GM12878 (cell line): ENCODE measurements at regions not wholly inside any gene's neighbourhood (a gene's known extent, or its start where the extent isn't known, plus 50 kb on each side); places are given as distances from the start of the nearest gene placed in this dataset.

Source experiments
- ATAC-seq: fragments of 200-7000 bp; cut with Tn5 transposase; 3 replicates; pipeline ENCODE4 v1.9.1; 2020; ENCODE audit warnings: mild to moderate bottlenecking, moderate library complexity
- BruUV-seq: library from RNA; stranded (reverse); fragments of 400-500 nt; replicated peaks from 2 replicates; lab custom pipeline; 2021; lab: Mats Ljungman, UMichigan
- CTCF ChIA-PET: fragments of 300-600 bp; sonication (Branson Sonifier 250); formaldehyde crosslinking; extraction: SDS; loops from one replicate; lab custom pipeline; 2021; ENCODE audit warnings: inconsistent platforms; lab: Yijun Ruan, JAX
- POLR2A ChIA-PET: fragments of 350-600 bp; formaldehyde crosslinking; extraction: SDS; loops from one replicate; lab custom pipeline; 2021; ENCODE audit warnings: inconsistent platforms; lab: Charles Lee
- RAD21 ChIA-PET: fragments of 300-600 bp; sonication (Branson Sonifier 250); formaldehyde crosslinking; loops from one replicate; lab custom pipeline; 2023; ENCODE audit warnings: antibody characterized with exemption; ENCODE audit not compliant: unreplicated experiment; lab: Charles Lee
- SMC1A ChIA-PET: fragments of 300-600 bp; sonication (Branson Sonifier 250); formaldehyde crosslinking; loops from one replicate; lab custom pipeline; 2023; ENCODE audit not compliant: unreplicated experiment, uncharacterized antibody; lab: Charles Lee
- DNase-seq: peaks from one replicate; pipeline ENCODE4 v3.0.0-alpha.2; 2011; ENCODE audit warnings: low read depth, low spot score
- FAIRE-seq: peaks from 3 replicates; lab custom pipeline; 2011; peaks lifted over from hg19 to GRCh38; lab: Jason Lieb, UNC
- H2AFZ ChIP-seq: 2 replicates; pipeline ENCODE4 v1.6.0; 2011; ENCODE audit warnings: low read depth, low read length, control low read depth; ENCODE audit not compliant: control insufficient read depth
- H3K27ac ChIP-seq: 2 replicates; pipeline ENCODE4 v1.5.1; 2011; ENCODE audit warnings: control low read depth; ENCODE audit not compliant: control insufficient read depth, insufficient read depth
- H3K27me3 ChIP-seq, 2 experiments: replicated peaks in 1 of 2; 2 replicates each; pipeline versions ENCODE4 v1.6.0 to v1.6.1; 2011; ENCODE audit warnings: low read length in 1 of 2; ENCODE audit not compliant: control insufficient read depth in 2 of 2, insufficient read depth in 2 of 2
- H3K36me3 ChIP-seq, 2 experiments: 2 replicates each; pipeline ENCODE4 v1.5.1; 2011; ENCODE audit warnings: low read length in 1 of 2; ENCODE audit not compliant: control insufficient read depth in 2 of 2, insufficient read depth in 2 of 2
- H3K4me1 ChIP-seq: 2 replicates; pipeline ENCODE4 v1.6.1; 2011; ENCODE audit warnings: mild to moderate bottlenecking, low read length, moderate library complexity, mixed read lengths; ENCODE audit not compliant: control insufficient read depth, insufficient read depth
- H3K4me2 ChIP-seq: 2 replicates; pipeline ENCODE4 v1.6.0; 2011; ENCODE audit warnings: control low read depth; ENCODE audit not compliant: control insufficient read depth, insufficient read depth
- H3K4me3 ChIP-seq: fragments of 200-600 bp; sonication (generic); 2 replicates; pipeline ENCODE4 v1.5.1; 2016
- H3K79me2 ChIP-seq: 2 replicates; pipeline ENCODE4 v1.6.0; 2011; ENCODE audit warnings: low read length; ENCODE audit not compliant: control insufficient read depth, insufficient read depth
- H3K9ac ChIP-seq: 2 replicates; pipeline ENCODE4 v1.8.0; 2011; ENCODE audit warnings: low read length, control low read depth, mixed read lengths; ENCODE audit not compliant: control insufficient read depth, insufficient read depth
- H3K9me3 ChIP-seq: replicated peaks from 3 replicates; pipeline ENCODE4 v1.5.1; 2011; ENCODE audit warnings: mild to moderate bottlenecking, low read length; ENCODE audit not compliant: control insufficient read depth, insufficient read depth
- H4K20me1 ChIP-seq: 2 replicates; pipeline ENCODE4 v1.6.0; 2011; ENCODE audit not compliant: control insufficient read depth, insufficient read depth
- BHLHE40 ChIP-seq, 2 experiments: fragments of 450-650 bp in 1 of 2; IDR thresholded peaks; 2 replicates each; pipeline ENCODE4 v1.6.1; 2011 to 2017; ENCODE audit warnings: low read depth in 2 of 2, borderline replicate concordance in 1 of 2, improper control_type of control experiment in 1 of 2, low read length in 1 of 2, mild to moderate bottlenecking in 1 of 2
- CBX5 ChIP-seq: sonication (generic); IDR thresholded peaks from 2 replicates; pipeline ENCODE4 v1.6.1; 2016; ENCODE audit warnings: low read depth, moderate library complexity, mild to moderate bottlenecking, inconsistent platforms
- ELK1 ChIP-seq: IDR thresholded peaks from 2 replicates; pipeline ENCODE4 v1.6.1; 2012; ENCODE audit warnings: low read depth, low read length, improper control_type of control experiment
- EP300 ChIP-seq, 2 experiments: fragments of 150-350 bp in 1 of 2; IDR thresholded peaks; 2 replicates each; pipeline ENCODE4 v1.6.1; 2011 to 2012; ENCODE audit warnings: low read depth in 2 of 2, low read length in 2 of 2, borderline replicate concordance in 1 of 2, improper control_type of control experiment in 1 of 2, inconsistent platforms in 1 of 2; ENCODE audit not compliant: control insufficient read depth in 1 of 2
- FOXK2 ChIP-seq: fragments of 450-650 bp; IDR thresholded peaks from 2 replicates; pipeline ENCODE4 v1.6.1; 2017; ENCODE audit warnings: mild to moderate bottlenecking, moderate library complexity
- HCFC1 ChIP-seq: fragments of 150-350 bp; IDR thresholded peaks from 2 replicates; pipeline ENCODE4 v1.6.1; 2014; ENCODE audit warnings: low read length
- IRF5 ChIP-seq: fragments of 450-650 bp; IDR thresholded peaks from 2 replicates; pipeline ENCODE4 v1.6.1; 2017; ENCODE audit warnings: borderline replicate concordance
- JUND ChIP-seq: IDR thresholded peaks from 2 replicates; pipeline ENCODE4 v1.6.1; 2012; ENCODE audit warnings: low read depth, mild to moderate bottlenecking, low read length, improper control_type of control experiment, moderate library complexity
- KAT2A ChIP-seq: conservative IDR thresholded peaks from 2 replicates; pipeline ENCODE4 v1.6.1; 2011; ENCODE audit warnings: low read depth, low read length; ENCODE audit not compliant: control insufficient read depth
- KDM1A ChIP-seq: fragments of 200-600 bp; sonication (generic); IDR thresholded peaks from 2 replicates; pipeline ENCODE4 v1.6.1; 2016; ENCODE audit warnings: borderline replicate concordance
- MYB ChIP-seq: fragments of 150-350 bp; IDR thresholded peaks from 2 replicates; pipeline ENCODE4 v1.6.1; 2014; ENCODE audit warnings: mild to moderate bottlenecking, low read depth, low read length, borderline replicate concordance
- NR2C1 ChIP-seq: fragments of 450-650 bp; IDR thresholded peaks from 2 replicates; pipeline ENCODE4 v1.6.1; 2017; ENCODE audit warnings: antibody characterized with exemption, mild to moderate bottlenecking, moderate library complexity
- PML ChIP-seq: IDR thresholded peaks from 2 replicates; pipeline ENCODE4 v1.6.1; 2012; ENCODE audit warnings: low read length, inconsistent platforms
- SKIL ChIP-seq: fragments of 450-650 bp; IDR thresholded peaks from 2 replicates; pipeline ENCODE4 v1.6.1; 2017; ENCODE audit warnings: mild to moderate bottlenecking, low read depth, inconsistent platforms; ENCODE audit not compliant: poor library complexity, severe bottlenecking
- STAT1 ChIP-seq: fragments of 450-650 bp; conservative IDR thresholded peaks from 2 replicates; pipeline ENCODE4 v1.6.1; 2014; ENCODE audit warnings: antibody characterized with exemption, mild to moderate bottlenecking
- STAT3 ChIP-seq: IDR thresholded peaks from 2 replicates; pipeline ENCODE4 v1.6.1; 2011; ENCODE audit warnings: low read depth, low read length, improper control_type of control experiment
- TAF1 ChIP-seq: IDR thresholded peaks from 2 replicates; pipeline ENCODE4 v1.6.1; 2011; ENCODE audit warnings: mild to moderate bottlenecking, low read depth, low read length, borderline replicate concordance
- WGBS: methylation state at CpG from one replicate; pipeline ENCODE4 v1.1.6; 2016; ENCODE audit warnings: low lambda C conversion rate; ENCODE audit not compliant: insufficient replicate concordance, insufficient coverage; ENCODE audit errors: missing lambda C conversion rate; 5-methylcytosine and 5-hydroxymethylcytosine counted together
- in situ Hi-C: fragments of 300-500 bp; cut with MboI; formaldehyde crosslinking; loops from 9 replicates; pipeline ENCODE4 v1.14.3; 2018; ENCODE audit warnings: mixed read lengths
- intact Hi-C: fragments of 100-400 bp; cut with micrococcal nuclease; formaldehyde crosslinking; loops from one replicate; pipeline ENCODE4 v1.14.2; 2022; ENCODE audit not compliant: unreplicated experiment

DNA sequence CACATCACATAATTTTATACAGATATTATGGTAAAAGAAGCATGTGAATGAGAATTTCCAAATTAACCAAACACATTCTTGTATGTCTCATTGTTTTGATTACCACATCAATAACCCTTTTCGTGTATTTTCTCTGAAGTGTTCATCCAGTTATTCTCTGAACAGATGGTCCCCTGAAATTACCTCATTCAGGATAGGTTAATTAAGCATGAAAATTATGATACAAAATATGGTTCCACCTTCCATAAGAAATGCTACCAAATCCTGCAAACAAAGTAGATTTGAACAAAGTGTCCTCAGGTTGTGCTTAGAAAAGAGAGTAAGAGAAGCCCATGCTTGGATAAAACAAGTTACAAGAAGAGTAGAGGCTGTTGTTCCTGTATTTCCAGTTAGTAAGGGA, 83.1 kb upstream of the LMNB1 start:
- TF ChIP-seq STAT3 (no peak), KAT2A (no peak), SKIL (no peak), ELK1 (no peak), CBX5 (no peak), HCFC1 (no peak), FOXK2 (no peak), JUND (no peak), PML (no peak), BHLHE40 (IDR thresholded peaks at IDR 0.05; ENCODE audit: borderline replicate concordance in 1 of 2, low read depth in 2 of 2, low read length in 1 of 2) (no peak), EP300 (IDR thresholded peaks at IDR 0.05; ENCODE audit: borderline replicate concordance in 1 of 2, control insufficient read depth in 1 of 2, low read depth in 2 of 2, low read length in 2 of 2) (no peak), MYB (no peak), TAF1 (no peak), STAT1 (no peak), NR2C1 (no peak), KDM1A (no peak), IRF5 (no peak)
- WGBS: 100% methylated on average over 1 of the region's 1 CpG
- DNase-seq: no peak
- no peaks in the 10 kb centered on the region for H3K27me3 ChIP-seq
- no peaks in the 10 kb centered on the region for H3K9me3 ChIP-seq
- ChIA-PET RAD21 (no interaction called here), POLR2A (no interaction called here), SMC1A (interaction anchor here (0.9 to 1.2 kb wide), 2 partner anchors 13 to 29 kb away, joined by 3 to 4 read pairs; no protein-coding TSS in a partner anchor), CTCF (interaction anchor here (0.7 kb wide), 1 partner anchor 30 kb away, joined by 3 read pairs; no protein-coding TSS in a partner anchor)
- no peaks in the 10 kb centered on the region for H3K4me1 ChIP-seq
- H3K79me2 ChIP-seq: no peaks in the 10 kb centered on the region
- H3K36me3 ChIP-seq: no peaks in the 10 kb centered on the region
- no peak overlapping the region for H3K4me3 ChIP-seq
- H2AFZ ChIP-seq: no peak overlapping the region
- no peak for ATAC-seq
- intact Hi-C loops: no loop called here
- no peak overlapping the region for H3K9ac ChIP-seq
- FAIRE-seq: no peak
- H4K20me1 ChIP-seq: no peaks in the 10 kb centered on the region
- no TSS peak for BruUV-seq
- in situ Hi-C loops: no loop called here
- H3K27ac ChIP-seq: no peak overlapping the region
- no peak overlapping the region for H3K4me2 ChIP-seq
